ENCODE measurements at regions not wholly inside any gene's neighbourhood (a gene's known extent, or its start where the extent isn't known, plus 50 kb on each side); places are given as distances from the start of the nearest gene placed in this dataset.

GRCh38 chr2:15718944-15719323 lies 127.3 kb downstream of the DDX1 start:
- no peaks in the 10 kb centered on the region for H3K4me1 ChIP-seq
- H3K4me3 ChIP-seq: no peak overlapping the region
- in situ Hi-C loops (cut with MboI; ENCODE audit: low sequenced_read_pairs): no loop called here
- H3K36me3 ChIP-seq (replicated peaks): no peaks in the 10 kb centered on the region
- H3K27me3 ChIP-seq (ENCODE audit: low read depth): no peaks in the 10 kb centered on the region
- DNase-seq (ENCODE audit: low spot score in 2 of 2): no peak
- no peaks in the 10 kb centered on the region for H3K9me3 ChIP-seq

GRCh38 chr2:15719566-15720313 lies 128.1 kb downstream of the DDX1 start:
- Histone ChIP-seq H3K4me3 (no peak overlapping the region), H3K27me3 (ENCODE audit: low read depth) (no peaks in the 10 kb centered on the region), H3K36me3 (replicated peaks) (no peaks in the 10 kb centered on the region), H3K9me3 (no peaks in the 10 kb centered on the region), H3K4me1 (no peaks in the 10 kb centered on the region)
- DNase-seq (ENCODE audit: low spot score in 2 of 2): no peak
- in situ Hi-C loops (cut with MboI; ENCODE audit: low sequenced_read_pairs): no loop called here

GRCh38 chr2:15720561-15721307 lies 129.1 kb downstream of the DDX1 start:
- DNase-seq (ENCODE audit: low spot score in 2 of 2): no peak
- no peaks in the 10 kb centered on the region for H3K9me3 ChIP-seq
- H3K4me1 ChIP-seq: no peaks in the 10 kb centered on the region
- in situ Hi-C loops (cut with MboI; ENCODE audit: low sequenced_read_pairs): no loop called here
- H3K27me3 ChIP-seq (ENCODE audit: low read depth): no peaks in the 10 kb centered on the region
- no peaks in the 10 kb centered on the region for H3K36me3 ChIP-seq (replicated peaks)
- H3K4me3 ChIP-seq: no peak overlapping the region

GRCh38 chr2:15721411-15722067 lies 129.9 kb downstream of the DDX1 start:
- Histone ChIP-seq H3K9me3 (no peaks in the 10 kb centered on the region), H3K4me3 (no peak overlapping the region), H3K27me3 (ENCODE audit: low read depth) (no peaks in the 10 kb centered on the region), H3K4me1 (no peaks in the 10 kb centered on the region), H3K36me3 (replicated peaks) (no peaks in the 10 kb centered on the region)
- in situ Hi-C loops (cut with MboI; ENCODE audit: low sequenced_read_pairs): no loop called here
- DNase-seq (ENCODE audit: low spot score in 2 of 2): no peak

GRCh38 chr2:15722980-15723379 lies 131.3 kb downstream of the DDX1 start:
- no peak overlapping the region for H3K4me3 ChIP-seq
- no peaks in the 10 kb centered on the region for H3K4me1 ChIP-seq
- no peak for DNase-seq (ENCODE audit: low spot score in 2 of 2)
- H3K36me3 ChIP-seq (replicated peaks): no peaks in the 10 kb centered on the region
- in situ Hi-C loops (cut with MboI; ENCODE audit: low sequenced_read_pairs): no loop called here
- H3K27me3 ChIP-seq (ENCODE audit: low read depth): no peaks in the 10 kb centered on the region
- no peaks in the 10 kb centered on the region for H3K9me3 ChIP-seq

- Histone ChIP-seq H3K9me3 (no peaks in the 10 kb centered on the region), H3K4me3 (no peak overlapping the region), H3K36me3 (replicated peaks) (no peaks in the 10 kb centered on the region), H3K4me1 (no peaks in the 10 kb centered on the region), H3K27me3 (ENCODE audit: low read depth) (no peaks in the 10 kb centered on the region)
- in situ Hi-C loops (cut with MboI; ENCODE audit: low sequenced_read_pairs): no loop called here
- no peak for DNase-seq (ENCODE audit: low spot score in 2 of 2)
These were observed 132.6 kb downstream of the DDX1 start for GRCh38 chr2:15724235-15724634.

- Histone ChIP-seq H3K27me3 (ENCODE audit: low read depth) (no peaks in the 10 kb centered on the region), H3K4me3 (no peak overlapping the region), H3K4me1 (no peaks in the 10 kb centered on the region; the same call in 1 of the 2 replicates), H3K9me3 (no peaks in the 10 kb centered on the region), H3K36me3 (replicated peaks) (no peaks in the 10 kb centered on the region)
- in situ Hi-C loops (cut with MboI; ENCODE audit: low sequenced_read_pairs): no loop called here
- no peak for DNase-seq (ENCODE audit: low spot score in 2 of 2)
These were observed 133.6 kb downstream of the DDX1 start for GRCh38 chr2:15725101-15725781.

GRCh38 chr2:15725782-15726112 lies 134.1 kb downstream of the DDX1 start:
- DNase-seq (ENCODE audit: low spot score in 2 of 2): no peak
- Histone ChIP-seq H3K27me3 (ENCODE audit: low read depth) (no peaks in the 10 kb centered on the region), H3K36me3 (replicated peaks) (no peaks in the 10 kb centered on the region), H3K4me1 (no peaks in the 10 kb centered on the region; the same call in 1 of the 2 replicates), H3K9me3 (no peaks in the 10 kb centered on the region), H3K4me3 (no peak overlapping the region)
- in situ Hi-C loops (cut with MboI; ENCODE audit: low sequenced_read_pairs): no loop called here

- DNase-seq (ENCODE audit: low spot score in 2 of 2): no peak
- H3K9me3 ChIP-seq: no peaks in the 10 kb centered on the region
- H3K36me3 ChIP-seq (replicated peaks): no peaks in the 10 kb centered on the region
- no peak overlapping the region for H3K4me3 ChIP-seq
- in situ Hi-C loops (cut with MboI; ENCODE audit: low sequenced_read_pairs): no loop called here
- no peaks in the 10 kb centered on the region; the same call in 1 of the 2 replicates for H3K4me1 ChIP-seq
- H3K27me3 ChIP-seq (ENCODE audit: low read depth): no peaks in the 10 kb centered on the region
These were observed 134.8 kb downstream of the DDX1 start for GRCh38 chr2:15726321-15727057.

GRCh38 chr2:15727396-15728244 lies 136.0 kb downstream of the DDX1 start:
- Histone ChIP-seq H3K4me1 (no peaks in the 10 kb centered on the region; the same call in 1 of the 2 replicates), H3K4me3 (no peak overlapping the region), H3K36me3 (replicated peaks) (no peaks in the 10 kb centered on the region), H3K9me3 (no peaks in the 10 kb centered on the region), H3K27me3 (ENCODE audit: low read depth) (no peaks in the 10 kb centered on the region)
- no peak for DNase-seq (ENCODE audit: low spot score in 2 of 2)
- in situ Hi-C loops (cut with MboI; ENCODE audit: low sequenced_read_pairs): no loop called here

GRCh38 chr2:15728245-15728938 lies 136.7 kb downstream of the DDX1 start:
- DNase-seq (ENCODE audit: low spot score in 2 of 2): no peak
- H3K36me3 ChIP-seq (replicated peaks): no peaks in the 10 kb centered on the region
- H3K9me3 ChIP-seq: no peaks in the 10 kb centered on the region
- in situ Hi-C loops (cut with MboI; ENCODE audit: low sequenced_read_pairs): no loop called here
- no peaks in the 10 kb centered on the region for H3K27me3 ChIP-seq (ENCODE audit: low read depth)
- H3K4me3 ChIP-seq: no peak overlapping the region
- H3K4me1 ChIP-seq: peaks cover under 1% of the 10 kb centered on the region

GRCh38 chr2:15729001-15729400 lies 137.3 kb downstream of the DDX1 start:
- no peaks in the 10 kb centered on the region for H3K27me3 ChIP-seq (ENCODE audit: low read depth)
- peaks cover 6% of the 10 kb centered on the region for H3K4me1 ChIP-seq
- H3K36me3 ChIP-seq (replicated peaks): no peaks in the 10 kb centered on the region
- in situ Hi-C loops (cut with MboI; ENCODE audit: low sequenced_read_pairs): no loop called here
- H3K4me3 ChIP-seq: no peak overlapping the region
- no peaks in the 10 kb centered on the region for H3K9me3 ChIP-seq
- DNase-seq (ENCODE audit: low spot score in 2 of 2): no peak
